GM18873 (cell line): ENCODE measurements at regions not wholly inside any gene's neighbourhood (a gene's known extent, or its start where the extent isn't known, plus 50 kb on each side); places are given as distances from the start of the nearest gene placed in this dataset.
"Not testable (repeated sequence)": the region's sequence is repeated elsewhere in the genome, so short reads cannot be mapped to it uniquely, and the experiment has no call there.

Source experiments
- ATAC-seq: cut with Tn5 transposase; IDR thresholded peaks from one replicate; pipeline ENCODE4 v1.9.1; 2021; ENCODE audit warnings: mild to moderate bottlenecking, moderate library complexity, moderate number of reproducible peaks; ENCODE audit not compliant: unreplicated experiment, low FRiP score

DNA sequence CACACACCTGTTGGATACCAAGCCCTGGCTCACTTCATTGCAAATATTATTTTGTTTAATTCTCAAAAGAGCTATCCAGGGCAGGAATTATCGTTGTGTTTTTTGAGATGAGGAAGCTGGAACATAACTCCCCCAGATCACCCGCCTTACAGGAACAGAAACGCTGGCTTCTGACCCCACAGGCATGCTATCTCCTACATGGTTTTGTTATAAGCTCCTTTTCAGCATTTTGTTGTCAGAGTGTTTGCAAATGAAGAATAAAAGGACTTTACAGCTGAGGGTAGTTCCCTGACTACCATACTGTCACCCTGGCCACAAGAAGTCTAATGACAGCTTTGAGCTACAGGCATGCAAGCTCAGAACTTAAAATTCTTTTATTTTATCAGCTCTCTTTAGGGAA, 62.0 kb upstream of the MRPS9 start:
- no peak for ATAC-seq

GRCh38 chr2:104976603-104977120, 61.2 kb upstream of the MRPS9 start:
- ATAC-seq, result peak; percentile 98

GRCh38 chr2:104977958-104978357, 59.9 kb upstream of the MRPS9 start:
- no peak for ATAC-seq

- ATAC-seq, result not testable (repeated sequence)
Observed at GRCh38 chr2:104979786-104980185, 58.1 kb upstream of the MRPS9 start.

GRCh38 chr2:104982111-104982510, 55.8 kb upstream of the MRPS9 start:
- no peak for ATAC-seq
